EL (cell line): ENCODE measurements at regions not wholly inside any gene's neighbourhood (a gene's known extent, or its start where the extent isn't known, plus 50 kb on each side); places are given as distances from the start of the nearest gene placed in this dataset.
A peak's percentile ranks its signal among the peaks of the same experiment; 100 is the strongest.

Experiments
- DNase-seq: peaks from one replicate; pipeline ENCODE4 v3.0.0-alpha.2; 2016

- peak; percentile 52 for DNase-seq
Measured at GRCh38 chr11:92276773-92277172, 52.2 kb downstream of the FAT3 start.

GRCh38 chr11:92277871-92278270 is 53.3 kb downstream of the FAT3 start:
- peak; percentile 73 for DNase-seq

GRCh38 chr11:92278791-92279433 is 54.3 kb downstream of the FAT3 start:
- DNase-seq: peak; percentile 41

GRCh38 chr11:92284107-92284506 is 59.5 kb downstream of the FAT3 start:
- DNase-seq: no peak

GRCh38 chr11:92284558-92284957 is 59.9 kb downstream of the FAT3 start:
- no peak for DNase-seq

GRCh38 chr11:92285776-92286175 is 61.2 kb downstream of the FAT3 start:
- DNase-seq: no peak

GRCh38 chr11:92286709-92287108 is 62.1 kb downstream of the FAT3 start:
- no peak for DNase-seq

- peak; percentile 62 for DNase-seq
Measured at GRCh38 chr11:92295175-92296137, 70.8 kb downstream of the FAT3 start.

GRCh38 chr11:92296138-92296515 is 71.5 kb downstream of the FAT3 start:
- peak; percentile 77 for DNase-seq

- no peak for DNase-seq
Measured at GRCh38 chr11:92297567-92298553, 73.2 kb downstream of the FAT3 start.

GRCh38 chr11:92300876-92301275 is 76.3 kb downstream of the FAT3 start:
- no peak for DNase-seq

- peak; percentile 67 for DNase-seq
Measured at GRCh38 chr11:92302770-92303169, 78.2 kb downstream of the FAT3 start.

GRCh38 chr11:92304271-92304670 is 79.7 kb downstream of the FAT3 start:
- DNase-seq: peak; percentile 54

GRCh38 chr11:92306966-92307510 is 82.4 kb downstream of the FAT3 start:
- no peak for DNase-seq

- DNase-seq: no peak
Measured at GRCh38 chr11:92308366-92308765, 83.7 kb downstream of the FAT3 start.

- peak; percentile 43 for DNase-seq
Measured at GRCh38 chr11:92311616-92312449, 87.2 kb downstream of the FAT3 start.

- DNase-seq: no peak
Measured at GRCh38 chr11:92313784-92314183, 89.2 kb downstream of the FAT3 start.

GRCh38 chr11:92314499-92314898 is 89.9 kb downstream of the FAT3 start:
- no peak for DNase-seq

GRCh38 chr11:92316106-92316809 is 91.6 kb downstream of the FAT3 start:
- DNase-seq: no peak

- no peak for DNase-seq
Measured at GRCh38 chr11:92317222-92317621, 92.6 kb downstream of the FAT3 start.

GRCh38 chr11:92317721-92318120 is 93.1 kb downstream of the FAT3 start:
- DNase-seq: no peak
